H1 (cell line): ENCODE measurements at regions not wholly inside any gene's neighbourhood (a gene's known extent, or its start where the extent isn't known, plus 50 kb on each side); places are given as distances from the start of the nearest gene placed in this dataset.

ENCODE experiments used
- CTCF ChIA-PET: fragments of 300-600 bp; sonication (Branson Sonifier 250); formaldehyde crosslinking; loops from one replicate; lab custom pipeline; 2021; ENCODE audit not compliant: partially characterized antibody; lab: Charles Lee
- POLR2A ChIA-PET: fragments of 300-600 bp; sonication (Branson Sonifier 250); formaldehyde crosslinking; loops from one replicate; lab custom pipeline; 2021; ENCODE audit warnings: inconsistent platforms; ENCODE audit not compliant: partially characterized antibody; lab: Charles Lee
- DNase-seq, 2 experiments: peaks; one replicate each; pipeline versions ENCODE4 v3.0.0 to v3.0.0-alpha.2; 2010 to 2022; ENCODE audit warnings: low spot score in 2 of 2, low read depth in 1 of 2, mixed read lengths in 1 of 2
- FAIRE-seq: peaks from 2 replicates; lab custom pipeline; 2011; peaks lifted over from hg19 to GRCh38; lab: Jason Lieb, UNC
- H2AFZ ChIP-seq: 2 replicates; pipeline ENCODE4 v1.8.1; 2012; ENCODE audit warnings: low read length, inconsistent platforms
- H2AK5ac ChIP-seq: 2 replicates; pipeline ENCODE4 v1.6.1; 2013; ENCODE audit warnings: low read depth, low read length
- H2BK120ac ChIP-seq: replicated peaks from 2 replicates; pipeline ENCODE3; 2013; ENCODE audit warnings: low read depth, low read length, inconsistent platforms
- H2BK12ac ChIP-seq: 2 replicates; pipeline ENCODE4 v1.6.1; 2013; ENCODE audit warnings: low read depth, low read length
- H2BK15ac ChIP-seq: 2 replicates; pipeline ENCODE4 v1.6.1; 2013; ENCODE audit warnings: low read length
- H2BK20ac ChIP-seq: 2 replicates; pipeline ENCODE4 v1.6.1; 2013; ENCODE audit warnings: low read length
- H2BK5ac ChIP-seq: 2 replicates; pipeline ENCODE4 v1.6.1; 2013; ENCODE audit warnings: low read depth, low read length
- H3K14ac ChIP-seq: 2 replicates; pipeline ENCODE4 v1.6.1; 2013; ENCODE audit warnings: inconsistent platforms; ENCODE audit not compliant: insufficient read length
- H3K18ac ChIP-seq: 2 replicates; pipeline ENCODE4 v1.6.1; 2013; ENCODE audit warnings: low read length; ENCODE audit errors: extremely low read depth
- H3K23ac ChIP-seq: 2 replicates; pipeline ENCODE4 v1.6.1; 2013; ENCODE audit warnings: inconsistent platforms; ENCODE audit not compliant: insufficient read length
- H3K23me2 ChIP-seq: 2 replicates; pipeline ENCODE4 v1.6.1; 2013; ENCODE audit warnings: low read depth, low read length
- H3K27ac ChIP-seq: 2 replicates; pipeline ENCODE4 v1.6.1; 2011; ENCODE audit warnings: low read depth, low read length, inconsistent platforms
- H3K27me3 ChIP-seq, 4 experiments: replicated peaks in 1 of 4; 1 replicate in 1 of 4; 2 replicates in 3 of 4; pipeline versions ENCODE4 v1.6.1 to v1.8.1; 2011 to 2013; ENCODE audit warnings: low read length in 3 of 4, mild to moderate bottlenecking in 3 of 4, inconsistent platforms in 2 of 4, mixed read lengths in 2 of 4, moderate library complexity in 1 of 4; ENCODE audit not compliant: control insufficient read depth in 3 of 4, insufficient read depth in 3 of 4; ENCODE audit errors: extremely low read depth in 1 of 4
- H3K36me3 ChIP-seq, 4 experiments: 2 replicates each; pipeline versions ENCODE4 v1.6.1 to v1.8.1; 2011 to 2013; ENCODE audit warnings: mild to moderate bottlenecking in 4 of 4, low read length in 3 of 4, moderate library complexity in 2 of 4, control low read depth in 1 of 4, inconsistent platforms in 1 of 4; ENCODE audit not compliant: insufficient read depth in 4 of 4, control insufficient read depth in 2 of 4
- H3K4ac ChIP-seq: replicated peaks from 2 replicates; pipeline ENCODE3; 2013; ENCODE audit warnings: low read length, low read depth, mixed read lengths, inconsistent platforms; ENCODE audit not compliant: insufficient read length
- H3K4me1 ChIP-seq, 4 experiments: replicated peaks in 1 of 4; 1 replicate in 1 of 4; 2 replicates in 3 of 4; pipeline versions ENCODE4 v1.6.1 to v1.8.1; 2011 to 2013; ENCODE audit warnings: low read length in 3 of 4, inconsistent platforms in 2 of 4, mixed read lengths in 1 of 4; ENCODE audit not compliant: insufficient read depth in 4 of 4, control insufficient read depth in 3 of 4
- H3K4me2 ChIP-seq, 2 experiments: 2 replicates each; pipeline versions ENCODE4 v1.6.1 to v1.8.1; 2011 to 2013; ENCODE audit warnings: low read depth in 2 of 2, low read length in 2 of 2, control low read depth in 1 of 2, inconsistent platforms in 1 of 2, mild to moderate bottlenecking in 1 of 2; ENCODE audit not compliant: insufficient read depth in 1 of 2
- H3K4me3 ChIP-seq, 4 experiments: fragments of 200-600, 300-600 bp in 1 of 4; sonication (generic), shearing (Covaris generic), sonication (Bioruptor Twin) in 1 of 4; 2 replicates each; pipeline versions ENCODE4 v1.5.1 to v1.8.1; 2011 to 2016; ENCODE audit warnings: low read length in 4 of 4, low read depth in 3 of 4, control low read depth in 2 of 4, inconsistent platforms in 2 of 4, mild to moderate bottlenecking in 2 of 4, mixed read lengths in 1 of 4, moderate library complexity in 1 of 4; ENCODE audit not compliant: insufficient read depth in 2 of 4; ENCODE audit errors: extremely low read depth in 1 of 4
- H3K56ac ChIP-seq: replicated peaks from 2 replicates; pipeline ENCODE3; 2013; ENCODE audit warnings: low read depth, mild to moderate bottlenecking, mixed read lengths, low read length, inconsistent platforms; ENCODE audit not compliant: insufficient read length
- H3K79me1 ChIP-seq: 2 replicates; pipeline ENCODE4 v1.6.1; 2013; ENCODE audit warnings: low read depth, low read length, control low read depth
- H3K79me2 ChIP-seq, 2 experiments: 2 replicates each; pipeline versions ENCODE4 v1.6.1 to v1.8.1; 2012 to 2013; ENCODE audit warnings: low read length in 2 of 2, mild to moderate bottlenecking in 2 of 2, inconsistent platforms in 1 of 2; ENCODE audit not compliant: insufficient read depth in 2 of 2, control insufficient read depth in 1 of 2
- H3K9ac ChIP-seq, 4 experiments: replicated peaks in 1 of 4; 1 replicate in 1 of 4; 2 replicates in 3 of 4; pipeline versions ENCODE4 v1.6.1 to v1.8.1; 2011 to 2013; ENCODE audit warnings: low read depth in 3 of 4, low read length in 3 of 4, control low read depth in 2 of 4, mild to moderate bottlenecking in 2 of 4, moderate library complexity in 2 of 4, inconsistent platforms in 1 of 4; ENCODE audit errors: extremely low read depth in 1 of 4
- H3K9me3 ChIP-seq, 2 experiments: 2 replicates each; pipeline versions ENCODE4 v1.6.1 to v1.8.1; 2012 to 2013; ENCODE audit warnings: mild to moderate bottlenecking in 2 of 2, moderate library complexity in 2 of 2, control low read depth in 1 of 2, inconsistent platforms in 1 of 2, low read depth in 1 of 2, low read length in 1 of 2, mixed read lengths in 1 of 2; ENCODE audit not compliant: insufficient read depth in 2 of 2
- H4K20me1 ChIP-seq, 2 experiments: replicated peaks in 1 of 2; 2 replicates each; pipeline versions ENCODE3 to v1.8.1; 2011 to 2013; ENCODE audit warnings: inconsistent platforms in 2 of 2, low read length in 2 of 2, mild to moderate bottlenecking in 1 of 2; ENCODE audit not compliant: insufficient read depth in 2 of 2, control insufficient read depth in 1 of 2
- H4K5ac ChIP-seq: 2 replicates; pipeline ENCODE4 v1.6.1; 2013; ENCODE audit warnings: low read length, low read depth, mixed read lengths, inconsistent platforms; ENCODE audit not compliant: insufficient read length
- H4K8ac ChIP-seq: 2 replicates; pipeline ENCODE4 v1.8.0; 2013; ENCODE audit warnings: mild to moderate bottlenecking, moderate library complexity, low read length, inconsistent platforms; ENCODE audit not compliant: insufficient read depth; ENCODE audit errors: extremely low read depth
- H4K91ac ChIP-seq: replicated peaks from 2 replicates; pipeline ENCODE3; 2013; ENCODE audit warnings: low read length, mixed read lengths, inconsistent platforms; ENCODE audit not compliant: insufficient read length
- CHD2 ChIP-seq: IDR thresholded peaks from 2 replicates; pipeline ENCODE4 v1.6.1; 2012; ENCODE audit warnings: low read length, improper control_type of control experiment
- CREB1 ChIP-seq: IDR thresholded peaks from 2 replicates; pipeline ENCODE4 v1.6.1; 2012; ENCODE audit warnings: inconsistent platforms
- GABPA ChIP-seq: IDR thresholded peaks from 2 replicates; pipeline ENCODE4 v1.6.1; 2011; ENCODE audit warnings: mild to moderate bottlenecking, low read length, moderate library complexity, borderline replicate concordance; ENCODE audit not compliant: insufficient read depth
- JUND ChIP-seq: IDR thresholded peaks from 2 replicates; pipeline ENCODE4 v1.6.1; 2011; ENCODE audit warnings: mild to moderate bottlenecking, improper control_type of control experiment, low read length
- RFX5 ChIP-seq: IDR thresholded peaks from 2 replicates; pipeline ENCODE4 v1.6.1; 2011; ENCODE audit warnings: low read depth, low read length, improper control_type of control experiment, borderline replicate concordance
- SAP30 ChIP-seq: fragments of 300-600 bp; sonication (generic); IDR thresholded peaks from 2 replicates; pipeline ENCODE4 v1.7.1; 2012; ENCODE audit warnings: low read length, moderate library complexity, mild to moderate bottlenecking, inconsistent platforms; ENCODE audit not compliant: insufficient read depth, insufficient replicate concordance
- SIX5 ChIP-seq: IDR thresholded peaks from 2 replicates; pipeline ENCODE4 v1.6.1; 2011; ENCODE audit warnings: mild to moderate bottlenecking, low read depth, low read length
- SP1 ChIP-seq: IDR thresholded peaks from 2 replicates; pipeline ENCODE4 v1.6.1; 2011; ENCODE audit warnings: low read depth, low read length
- SP4 ChIP-seq: IDR thresholded peaks from 2 replicates; pipeline ENCODE4 v1.6.1; 2012; ENCODE audit warnings: low read length, inconsistent platforms
- ZNF274 ChIP-seq: IDR thresholded peaks from 2 replicates; pipeline ENCODE4 v1.7.0; 2012; ENCODE audit warnings: low read length, borderline replicate concordance; ENCODE audit errors: extremely low read depth
- WGBS, 2 experiments: shearing (Covaris generic) in 1 of 2; methylation state at CpG; one replicate each; pipeline versions ENCODE4 v1.1.6 to v1.1.7; 2013 to 2015; ENCODE audit warnings: low lambda C conversion rate in 2 of 2, mixed read lengths in 2 of 2, inconsistent platforms in 1 of 2, low coverage in 1 of 2, missing lambda C conversion rate in 1 of 2; ENCODE audit not compliant: insufficient replicate concordance in 2 of 2, insufficient coverage in 1 of 2, insufficient read length in 1 of 2; ENCODE audit errors: extremely low coverage in 1 of 2, missing lambda C conversion rate in 1 of 2; 5-methylcytosine and 5-hydroxymethylcytosine counted together
- TF ChIP-seq, protein P1 (sequence below): IDR thresholded peaks from 2 replicates; pipeline ENCODE4 v1.6.1; 2012; ENCODE audit warnings: inconsistent platforms
- TF ChIP-seq, protein P2 (sequence below), 3 experiments: IDR thresholded peaks; 1 replicate in 2 of 3; 2 replicates in 1 of 3; pipeline versions ENCODE4 v1.5.1 to v1.6.1; 2011; ENCODE audit warnings: low read length in 3 of 3, mild to moderate bottlenecking in 3 of 3, inconsistent platforms in 2 of 3, low read depth in 1 of 3, moderate library complexity in 1 of 3; ENCODE audit not compliant: insufficient read depth in 1 of 3; ENCODE audit errors: control extremely low read depth in 1 of 3

DNA sequence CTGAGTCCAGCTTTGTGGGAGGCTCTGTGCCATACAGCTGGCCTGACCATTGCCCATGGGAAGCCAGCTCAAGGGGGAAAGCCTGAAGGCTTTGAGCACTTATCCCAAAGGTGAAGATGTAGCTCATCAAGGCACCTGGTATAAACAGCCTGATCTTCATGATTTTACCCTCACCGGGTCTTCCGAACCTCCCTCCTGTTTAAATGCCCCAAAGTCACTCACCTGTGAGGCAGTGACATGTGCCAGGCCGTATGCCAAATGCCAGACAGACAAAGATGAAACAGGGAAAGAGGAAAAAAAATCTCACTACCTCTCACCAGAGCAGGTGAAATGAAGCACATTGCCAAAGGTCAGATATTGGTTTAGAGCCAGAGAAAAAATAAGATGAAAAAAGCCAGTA is 62.8 kb upstream of the ITSN2 start:
- Histone ChIP-seq H2BK15ac (no peak overlapping the region), H3K27me3 (no peaks in the 10 kb centered on the region), H3K27ac (no peak overlapping the region), H3K4ac (no peak overlapping the region), H4K91ac (no peak overlapping the region), H3K9ac (no peak overlapping the region), H4K5ac (no peak overlapping the region), H3K23ac (no peak overlapping the region), H2BK5ac (no peak overlapping the region), H3K9me3 (no peaks in the 10 kb centered on the region), H4K8ac (no peak overlapping the region; the same call in 1 of the 2 replicates), H2BK20ac (no peak overlapping the region), H3K4me2 (no peak overlapping the region), H2AFZ (peak overlapping the region; percentile 67; the same call in 1 of the 2 replicates), H3K79me2 (no peaks in the 10 kb centered on the region), H3K18ac (no peak overlapping the region), H2BK120ac (no peak overlapping the region), H3K79me1 (no peaks in the 10 kb centered on the region), H3K4me1 (peaks cover 0 to 3% (median 1%) of the 10 kb centered on the region in 4 experiments; a peak in 2 of 7 replicates), H2AK5ac (no peak overlapping the region), H3K36me3 (no peaks in the 10 kb centered on the region), H4K20me1 (no peaks in the 10 kb centered on the region), H3K14ac (no peak overlapping the region), H2BK12ac (no peak overlapping the region), H3K56ac (no peak overlapping the region), H3K23me2 (no peaks in the 10 kb centered on the region), H3K4me3 (no peak overlapping the region)
- 84% methylated on average over 3 of the region's 3 CpGs; no CpG with 5 or more reads in 1 of the 2 experiments for WGBS, 2 experiments
- FAIRE-seq (no peak), DNase-seq (no peak)
- TF ChIP-seq GABPA (no peak), SIX5 (no peak), ZNF274 (no peak), SP4 (no peak), CREB1 (no peak), SP1 (no peak), RFX5 (no peak), CHD2 (no peak), JUND (no peak), SAP30 (no peak)
- TF ChIP-seq, protein P1, sequence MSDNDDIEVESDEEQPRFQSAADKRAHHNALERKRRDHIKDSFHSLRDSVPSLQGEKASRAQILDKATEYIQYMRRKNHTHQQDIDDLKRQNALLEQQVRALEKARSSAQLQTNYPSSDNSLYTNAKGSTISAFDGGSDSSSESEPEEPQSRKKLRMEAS, result no peak
- TF ChIP-seq, protein P2, sequence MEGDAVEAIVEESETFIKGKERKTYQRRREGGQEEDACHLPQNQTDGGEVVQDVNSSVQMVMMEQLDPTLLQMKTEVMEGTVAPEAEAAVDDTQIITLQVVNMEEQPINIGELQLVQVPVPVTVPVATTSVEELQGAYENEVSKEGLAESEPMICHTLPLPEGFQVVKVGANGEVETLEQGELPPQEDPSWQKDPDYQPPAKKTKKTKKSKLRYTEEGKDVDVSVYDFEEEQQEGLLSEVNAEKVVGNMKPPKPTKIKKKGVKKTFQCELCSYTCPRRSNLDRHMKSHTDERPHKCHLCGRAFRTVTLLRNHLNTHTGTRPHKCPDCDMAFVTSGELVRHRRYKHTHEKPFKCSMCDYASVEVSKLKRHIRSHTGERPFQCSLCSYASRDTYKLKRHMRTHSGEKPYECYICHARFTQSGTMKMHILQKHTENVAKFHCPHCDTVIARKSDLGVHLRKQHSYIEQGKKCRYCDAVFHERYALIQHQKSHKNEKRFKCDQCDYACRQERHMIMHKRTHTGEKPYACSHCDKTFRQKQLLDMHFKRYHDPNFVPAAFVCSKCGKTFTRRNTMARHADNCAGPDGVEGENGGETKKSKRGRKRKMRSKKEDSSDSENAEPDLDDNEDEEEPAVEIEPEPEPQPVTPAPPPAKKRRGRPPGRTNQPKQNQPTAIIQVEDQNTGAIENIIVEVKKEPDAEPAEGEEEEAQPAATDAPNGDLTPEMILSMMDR (IDR thresholded peaks at IDR 0.05; ENCODE audit: control extremely low read depth in 1 of 3, insufficient read depth in 1 of 3, low read depth in 1 of 3, low read length in 3 of 3), result no peak
- CTCF ChIA-PET, result interaction anchor here (0.5 to 3.8 kb wide), 20 partner anchors 8 to 404 kb away, joined by 3 to 31 read pairs (median 5); partner anchors contain the start of gene NCOA1
- POLR2A ChIA-PET, result interaction anchor here (1.2 kb wide), 1 partner anchor 68 kb away, joined by 3 read pairs; the partner anchor contains the start of gene NCOA1
